Brain microvascular endothelial cell (primary cell): ENCODE measurements at regions not wholly inside any gene's neighbourhood (a gene's known extent, or its start where the extent isn't known, plus 50 kb on each side); places are given as distances from the start of the nearest gene placed in this dataset.
A peak's percentile ranks its signal among the peaks of the same experiment; 100 is the strongest.

ENCODE experiments used
- DNase-seq: peaks from one replicate; pipeline ENCODE4 v3.0.0-alpha.2; 2020
- H3K27ac ChIP-seq: fragments of 250-450 bp; sonication (Bioruptor Pico); 2 replicates; pipeline ENCODE4 v1.5.1; 2020; ENCODE audit warnings: mild to moderate bottlenecking, moderate library complexity
- H3K27me3 ChIP-seq: fragments of 250-450 bp; sonication (Bioruptor Pico); replicated peaks from 2 replicates; pipeline ENCODE4 v1.5.1; 2020; ENCODE audit warnings: mild to moderate bottlenecking
- H3K36me3 ChIP-seq: fragments of 250-450 bp; sonication (Bioruptor Pico); replicated peaks from 2 replicates; pipeline ENCODE4 v1.5.1; 2020; ENCODE audit warnings: mild to moderate bottlenecking
- H3K4me3 ChIP-seq: 2 replicates; pipeline ENCODE4 v1.5.1; 2011; ENCODE audit warnings: low read depth, mild to moderate bottlenecking, control low read depth, low read length, moderate library complexity
- in situ Hi-C: cut with HindIII; loops from 2 replicates; pipeline ENCODE4 v1.10.0; 2017; ENCODE audit warnings: low sequenced_read_pairs, low pct_ligation_motif_present
- TF ChIP-seq, protein P1 (sequence below): IDR thresholded peaks from 2 replicates; pipeline ENCODE4 v1.5.1; 2011; ENCODE audit warnings: low read depth, mild to moderate bottlenecking, moderate library complexity, low read length, control low read depth, inconsistent platforms; ENCODE audit errors: missing control alignments

DNA sequence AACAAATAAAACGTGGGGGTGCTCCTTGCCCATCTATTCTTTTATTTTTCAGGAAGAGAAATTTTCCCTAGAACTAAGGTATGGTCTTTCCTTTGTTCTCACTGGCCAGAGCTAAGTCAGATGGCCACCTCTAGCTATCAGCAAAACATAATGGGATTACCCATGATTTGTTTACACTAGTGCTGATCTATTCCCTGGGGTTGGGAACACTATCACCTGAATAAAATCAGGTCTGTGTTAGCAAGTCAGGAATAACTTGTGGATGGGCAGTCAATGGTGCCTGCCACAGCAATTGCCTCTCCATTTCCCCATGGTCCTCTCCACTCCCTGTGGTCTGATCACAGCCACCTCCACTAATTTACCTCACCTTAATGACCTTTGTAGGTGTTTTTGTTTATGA, 181.7 kb upstream of the CADPS start:
- TF ChIP-seq, protein P1, sequence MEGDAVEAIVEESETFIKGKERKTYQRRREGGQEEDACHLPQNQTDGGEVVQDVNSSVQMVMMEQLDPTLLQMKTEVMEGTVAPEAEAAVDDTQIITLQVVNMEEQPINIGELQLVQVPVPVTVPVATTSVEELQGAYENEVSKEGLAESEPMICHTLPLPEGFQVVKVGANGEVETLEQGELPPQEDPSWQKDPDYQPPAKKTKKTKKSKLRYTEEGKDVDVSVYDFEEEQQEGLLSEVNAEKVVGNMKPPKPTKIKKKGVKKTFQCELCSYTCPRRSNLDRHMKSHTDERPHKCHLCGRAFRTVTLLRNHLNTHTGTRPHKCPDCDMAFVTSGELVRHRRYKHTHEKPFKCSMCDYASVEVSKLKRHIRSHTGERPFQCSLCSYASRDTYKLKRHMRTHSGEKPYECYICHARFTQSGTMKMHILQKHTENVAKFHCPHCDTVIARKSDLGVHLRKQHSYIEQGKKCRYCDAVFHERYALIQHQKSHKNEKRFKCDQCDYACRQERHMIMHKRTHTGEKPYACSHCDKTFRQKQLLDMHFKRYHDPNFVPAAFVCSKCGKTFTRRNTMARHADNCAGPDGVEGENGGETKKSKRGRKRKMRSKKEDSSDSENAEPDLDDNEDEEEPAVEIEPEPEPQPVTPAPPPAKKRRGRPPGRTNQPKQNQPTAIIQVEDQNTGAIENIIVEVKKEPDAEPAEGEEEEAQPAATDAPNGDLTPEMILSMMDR = no peak
- Histone ChIP-seq H3K27ac (no peak overlapping the region), H3K36me3 (no peaks in the 10 kb centered on the region), H3K4me3 (no peak overlapping the region), H3K27me3 (no peaks in the 10 kb centered on the region)
- DNase-seq = no peak
- in situ Hi-C loops = no loop called here

DNA sequence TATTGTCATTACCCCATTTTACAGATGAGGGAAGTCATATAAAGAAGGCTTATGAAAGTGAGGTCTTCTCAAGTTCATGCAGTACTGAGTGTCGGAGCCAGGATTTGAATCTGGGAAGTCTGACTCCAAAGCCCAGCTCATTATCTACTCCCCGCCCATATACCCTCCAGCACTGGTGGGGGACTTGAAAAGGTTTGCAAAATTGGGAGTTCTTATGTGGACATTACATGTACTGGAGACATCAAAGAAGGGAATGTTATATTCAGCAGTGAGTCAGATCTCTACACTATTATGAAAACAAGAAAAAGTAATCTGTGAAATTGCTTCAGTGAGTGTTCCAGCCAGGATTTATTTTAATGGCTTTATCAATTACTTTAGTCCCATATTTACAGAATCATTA, 185.2 kb upstream of the CADPS start:
- TF ChIP-seq, protein P1 = no peak
- H3K27ac ChIP-seq = no peak overlapping the region
- H3K27me3 ChIP-seq = no peaks in the 10 kb centered on the region
- no peak overlapping the region for H3K4me3 ChIP-seq
- H3K36me3 ChIP-seq = no peaks in the 10 kb centered on the region
- in situ Hi-C loops = no loop called here
- DNase-seq = no peak

DNA sequence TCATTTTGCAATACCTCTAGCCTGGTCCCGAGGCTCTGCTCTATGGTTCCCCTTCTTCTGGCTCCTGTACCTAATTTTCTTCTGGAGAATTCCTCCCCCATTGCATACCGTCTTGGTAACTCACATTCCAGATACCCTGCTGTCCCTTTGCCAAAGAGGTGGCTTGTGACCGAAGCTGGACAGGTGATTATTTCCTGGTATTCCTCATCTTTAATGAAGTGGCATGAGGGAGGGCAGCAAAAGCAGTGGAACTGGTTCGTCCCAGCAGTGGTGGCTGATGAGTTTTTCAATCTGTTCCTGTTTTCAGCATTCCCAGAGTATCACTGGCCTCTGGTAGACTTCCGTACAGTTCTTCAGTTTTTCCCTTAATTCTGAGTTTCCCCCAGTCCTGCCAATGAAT, 186.2 kb upstream of the CADPS start:
- H3K36me3 ChIP-seq = no peaks in the 10 kb centered on the region
- no peak overlapping the region for H3K4me3 ChIP-seq
- no peak for DNase-seq
- TF ChIP-seq, protein P1 = no peak
- no peak overlapping the region for H3K27ac ChIP-seq
- in situ Hi-C loops = no loop called here
- no peaks in the 10 kb centered on the region for H3K27me3 ChIP-seq

DNA sequence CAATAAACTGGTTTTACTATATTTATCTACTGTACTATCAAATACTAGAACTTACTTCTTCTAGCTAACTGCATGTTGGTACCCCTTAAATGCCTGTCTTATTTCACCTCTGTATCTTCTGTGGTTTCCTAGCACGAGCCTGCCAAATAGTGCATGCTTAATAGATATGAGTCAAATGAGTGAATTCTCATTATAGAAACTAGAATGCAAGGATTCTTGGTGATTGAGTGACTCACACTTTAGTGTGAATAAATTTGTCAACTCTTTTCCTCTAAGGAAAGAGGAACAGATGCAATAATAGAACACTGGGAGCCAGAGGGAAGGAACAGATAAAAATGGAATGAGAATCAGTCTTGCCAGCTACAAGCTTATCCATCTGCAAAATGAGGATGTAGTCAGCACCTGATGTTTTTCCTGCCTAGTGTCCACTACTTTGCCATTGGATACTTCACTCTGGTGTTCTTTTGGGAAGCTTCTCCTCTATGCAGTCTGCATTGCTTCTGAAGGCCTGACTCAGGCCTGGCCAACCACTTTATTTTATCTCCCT, 189.1 kb upstream of the CADPS start:
- Histone ChIP-seq H3K27ac (no peak overlapping the region), H3K4me3 (no peak overlapping the region), H3K27me3 (no peaks in the 10 kb centered on the region), H3K36me3 (no peaks in the 10 kb centered on the region)
- in situ Hi-C loops = no loop called here
- DNase-seq = no peak
- TF ChIP-seq, protein P1 = no peak

DNA sequence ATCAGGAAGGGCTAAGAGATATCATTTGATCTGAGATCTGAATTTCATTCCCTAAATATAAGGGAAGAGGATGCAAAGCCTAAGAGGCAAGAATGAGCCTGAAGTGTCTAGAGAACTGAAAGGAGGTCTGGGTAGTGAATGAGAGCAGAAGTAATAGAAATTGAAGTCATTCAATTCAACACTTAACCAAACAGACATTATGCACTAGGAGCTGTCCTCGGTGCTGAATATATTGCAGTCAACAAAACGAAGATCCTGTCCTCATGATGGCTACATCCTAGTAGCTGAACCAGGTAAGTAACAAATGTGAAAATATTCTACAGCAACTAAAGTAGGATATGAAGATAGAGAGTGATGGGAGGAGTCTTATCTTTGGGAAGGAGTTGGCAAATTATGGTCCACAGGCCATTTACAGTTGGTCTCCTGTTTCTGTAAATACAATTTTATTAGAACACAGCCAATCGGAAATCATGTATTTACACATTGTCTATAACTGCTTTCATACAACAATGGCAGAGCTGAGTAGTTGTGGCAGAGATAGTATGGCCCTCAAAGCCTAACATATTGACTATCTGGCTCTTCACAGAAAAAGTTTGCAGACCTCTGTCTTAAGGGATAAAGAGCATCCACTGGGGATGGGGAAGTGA, 192.9 kb upstream of the CADPS start:
- DNase-seq = peak; percentile 31
- TF ChIP-seq, protein P1 = no peak
- Histone ChIP-seq H3K27me3 (no peaks in the 10 kb centered on the region), H3K4me3 (no peak overlapping the region), H3K36me3 (no peaks in the 10 kb centered on the region), H3K27ac (no peak overlapping the region)
- in situ Hi-C loops = no loop called here
